Hematopoietic multipotent progenitor cell treated with erythropoietin and hydrocortisone succinate and interleukin-3 and kit ligand, for 4 days (in vitro differentiated cells): ENCODE measurements at regions not wholly inside any gene's neighbourhood (a gene's known extent, or its start where the extent isn't known, plus 50 kb on each side); places are given as distances from the start of the nearest gene placed in this dataset.

ENCODE experiments used
- DNase-seq: peaks from one replicate; pipeline ENCODE4 v3.0.0-alpha.2; 2015

GRCh38 chr10:78375854-78376785, 342.5 kb downstream of the RPS24 start:
- no peak for DNase-seq

DNA sequence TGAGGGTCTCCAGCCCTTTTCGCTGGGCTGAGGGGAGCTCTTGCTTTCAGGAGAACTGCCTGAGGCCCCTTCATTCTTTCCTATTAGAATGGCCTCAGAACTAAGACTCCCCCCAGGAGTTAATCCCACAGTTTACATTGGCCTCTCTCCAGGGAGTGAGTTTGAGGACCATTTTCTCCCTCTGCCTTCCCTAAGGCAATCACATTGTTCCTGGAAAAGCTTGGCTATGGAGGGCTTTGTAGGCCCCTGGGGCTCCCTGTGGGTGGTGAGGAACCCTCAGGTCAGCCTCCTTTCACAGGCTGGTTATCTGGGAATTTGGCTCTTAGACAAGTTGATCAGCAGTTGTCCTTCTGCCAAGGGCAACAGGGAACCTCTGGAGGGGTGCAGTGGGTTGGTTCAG, 343.7 kb downstream of the RPS24 start:
- no peak for DNase-seq

GRCh38 chr10:78378192-78378591, 344.5 kb downstream of the RPS24 start:
- no peak for DNase-seq

GRCh38 chr10:78381107-78381506, 347.4 kb downstream of the RPS24 start:
- DNase-seq: peak; percentile 55

DNA sequence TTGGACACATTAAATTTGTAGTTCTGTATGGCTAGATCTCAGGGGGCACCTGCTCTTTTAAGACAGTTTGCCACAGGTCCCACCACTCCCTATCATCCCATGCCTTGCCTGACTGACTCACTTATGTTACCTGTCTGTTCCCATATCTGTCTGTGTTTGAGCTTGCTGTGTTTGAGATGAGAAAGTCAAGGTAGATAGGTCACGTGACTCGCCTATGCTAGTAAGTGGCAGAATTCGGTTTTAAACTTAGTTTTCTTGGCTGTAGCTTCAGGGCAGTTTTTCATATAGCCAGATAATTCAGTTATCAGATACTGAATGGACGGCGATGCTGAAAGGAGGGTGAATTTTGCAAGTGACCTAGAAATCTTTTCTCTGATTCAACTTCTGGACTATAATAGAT, 348.4 kb downstream of the RPS24 start:
- no peak for DNase-seq

GRCh38 chr10:78382772-78383171, 349.1 kb downstream of the RPS24 start:
- DNase-seq: no peak

DNA sequence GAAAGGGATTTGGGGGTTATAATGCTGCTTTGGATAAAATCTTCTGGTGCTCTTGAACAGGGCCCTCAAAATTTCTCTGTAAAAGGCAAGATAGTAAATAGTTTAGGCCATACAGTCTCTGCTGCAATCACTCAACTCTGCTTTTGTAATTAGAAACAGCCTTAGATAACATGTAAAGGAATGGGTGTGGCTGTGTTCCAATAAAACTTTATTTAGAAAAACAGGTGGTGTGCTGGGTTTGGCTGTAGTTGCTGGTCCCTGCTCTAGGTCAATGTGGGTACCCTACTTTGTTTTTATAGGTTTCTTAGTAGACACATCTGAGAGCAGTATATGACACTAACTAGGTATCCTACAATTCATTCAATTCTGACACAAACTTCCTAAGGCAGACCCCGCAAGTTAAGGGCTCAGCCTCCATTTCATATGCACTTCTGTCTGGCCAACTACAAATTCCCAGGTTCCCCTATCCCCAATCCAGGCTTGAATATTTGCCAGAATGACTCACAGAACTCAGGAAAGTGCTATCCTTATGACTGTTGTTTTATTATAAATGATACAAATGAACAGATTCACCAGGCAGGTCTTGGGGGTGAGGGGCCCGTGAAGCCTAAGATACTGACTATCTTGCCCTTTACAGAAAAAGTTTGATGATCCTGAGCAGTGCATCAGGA, 349.9 kb downstream of the RPS24 start:
- no peak for DNase-seq

GRCh38 chr10:78384049-78384431, 350.4 kb downstream of the RPS24 start:
- DNase-seq: no peak

DNA sequence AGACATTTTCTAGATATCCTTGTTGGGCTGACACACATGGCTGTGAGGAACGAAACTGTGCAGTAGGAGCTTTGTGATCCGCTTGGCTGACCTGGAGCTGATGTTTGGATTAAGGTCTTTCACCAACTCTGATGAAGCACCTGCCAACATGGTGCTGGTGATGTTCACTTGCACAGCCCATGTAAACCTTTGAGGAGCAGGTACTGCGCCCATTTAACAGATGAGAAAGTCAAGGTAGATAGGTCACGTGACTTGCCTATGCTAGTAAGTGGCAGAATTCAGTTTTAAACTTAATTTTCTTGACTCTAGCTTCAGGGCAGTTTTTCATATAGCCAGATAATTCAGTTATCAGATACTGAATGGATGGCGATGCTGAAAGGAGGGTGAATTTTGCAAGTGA, 351.9 kb downstream of the RPS24 start:
- DNase-seq: no peak

- no peak for DNase-seq
Observed at GRCh38 chr10:78386509-78386908, 352.8 kb downstream of the RPS24 start.

- DNase-seq: no peak
Observed at GRCh38 chr10:78388331-78389050, 354.8 kb downstream of the RPS24 start.

- DNase-seq: no peak
Observed at GRCh38 chr10:78389419-78389818, 355.8 kb downstream of the RPS24 start.

- no peak for DNase-seq
Observed at GRCh38 chr10:78390051-78390450, 356.4 kb downstream of the RPS24 start.

DNA sequence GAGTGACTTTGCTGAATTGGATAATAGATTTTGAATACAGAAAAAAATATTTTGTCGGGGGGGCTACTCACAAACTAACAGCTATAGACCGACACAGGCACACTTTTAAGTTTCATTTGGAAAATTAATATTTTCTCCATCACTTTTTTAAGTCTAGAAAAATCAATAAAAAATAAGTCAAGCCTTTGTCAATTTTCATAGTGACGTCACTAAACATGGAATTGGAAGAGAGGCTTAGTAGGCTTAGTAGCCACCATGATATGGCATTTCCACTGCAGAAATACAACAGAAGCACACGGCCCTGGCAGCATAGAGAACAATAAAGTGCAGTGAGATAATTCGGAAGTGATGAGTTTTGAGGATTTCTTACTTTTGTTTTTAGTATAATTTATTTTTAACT, 357.2 kb downstream of the RPS24 start:
- no peak for DNase-seq

GRCh38 chr10:78391585-78391984, 357.9 kb downstream of the RPS24 start:
- no peak for DNase-seq

DNA sequence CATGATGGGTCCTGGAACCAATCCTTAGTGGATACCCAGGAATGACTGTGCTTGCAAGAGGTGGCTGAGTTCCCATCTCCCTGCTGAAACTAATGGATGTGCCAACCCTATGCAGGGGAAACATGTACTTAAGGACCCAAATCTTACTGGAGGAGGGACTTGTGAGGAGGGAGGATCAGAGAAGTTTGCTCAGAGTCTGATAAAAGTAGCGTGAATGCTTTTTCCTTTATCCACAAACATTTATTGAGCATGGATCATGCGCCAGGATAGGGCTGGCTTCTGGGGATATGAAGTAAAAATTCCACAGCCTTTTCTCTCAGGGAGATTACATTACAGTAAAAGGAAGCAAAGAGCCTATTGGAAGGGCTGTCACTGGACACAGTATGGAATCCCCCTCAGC, 358.5 kb downstream of the RPS24 start:
- DNase-seq: no peak

- no peak for DNase-seq
Observed at GRCh38 chr10:78393094-78393493, 359.4 kb downstream of the RPS24 start.

- no peak for DNase-seq
Observed at GRCh38 chr10:78394047-78394446, 360.4 kb downstream of the RPS24 start.

GRCh38 chr10:78395162-78395561, 361.5 kb downstream of the RPS24 start:
- DNase-seq: no peak

DNA sequence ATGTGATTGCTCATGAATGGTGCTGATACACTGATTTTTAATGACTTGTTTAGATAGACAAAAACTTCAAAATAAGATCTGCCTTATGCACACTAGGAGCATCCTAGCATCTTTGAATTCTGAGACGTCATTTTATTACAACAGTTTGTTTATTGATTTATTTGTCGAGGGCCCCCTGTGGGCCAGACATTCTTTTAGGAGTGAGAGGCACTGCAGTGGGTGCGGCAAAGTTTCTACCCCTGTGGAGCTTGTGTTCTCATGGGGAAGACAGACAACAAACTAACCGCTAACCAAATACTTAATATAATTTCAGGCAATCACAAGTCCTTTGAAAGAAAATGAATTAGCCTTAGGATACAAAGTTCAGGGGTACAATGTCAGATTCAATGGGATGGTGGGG, 363.1 kb downstream of the RPS24 start:
- DNase-seq: no peak

DNA sequence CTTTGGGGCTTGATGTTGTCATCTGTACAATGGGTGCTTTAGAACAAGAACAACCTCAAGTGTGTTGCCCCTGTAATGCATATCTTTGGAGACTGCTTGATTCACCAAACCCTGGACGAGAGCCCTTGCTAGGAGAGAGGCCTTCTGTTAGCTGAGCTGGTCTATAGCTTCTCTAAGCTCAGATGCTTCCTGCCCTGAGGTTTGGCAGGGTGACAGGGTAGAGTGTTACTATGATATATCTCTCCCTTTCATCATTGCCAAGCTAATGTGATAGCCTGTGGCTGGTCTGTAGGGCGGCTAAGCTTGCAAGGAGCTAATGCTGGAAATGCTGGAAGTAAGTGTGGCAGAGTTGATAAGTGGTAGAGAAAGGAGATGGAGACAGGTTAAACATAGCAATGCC, 364.1 kb downstream of the RPS24 start:
- peak; percentile 93 for DNase-seq

DNA sequence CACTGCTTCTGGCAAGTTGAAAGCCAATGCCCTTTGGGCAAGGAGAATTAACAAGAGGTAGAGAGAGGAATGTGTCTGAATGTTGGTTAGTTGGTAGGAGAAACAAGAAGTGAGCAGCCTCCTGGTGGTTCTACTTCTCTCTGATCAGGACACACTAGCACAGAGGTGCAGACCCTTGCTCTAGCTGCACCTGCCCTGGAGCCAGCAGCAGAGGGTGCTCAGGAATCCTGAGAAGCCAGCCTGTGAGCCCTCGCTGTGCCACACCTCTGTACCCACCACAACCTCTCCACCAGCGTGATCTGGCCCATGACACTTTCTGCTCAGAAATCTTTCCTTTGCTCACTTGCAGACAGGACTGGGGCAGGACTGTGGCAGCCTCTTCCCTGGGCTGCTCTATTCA, 364.7 kb downstream of the RPS24 start:
- no peak for DNase-seq

- no peak for DNase-seq
Observed at GRCh38 chr10:78401624-78402367, 368.1 kb downstream of the RPS24 start.
